H9 (cell line): ENCODE measurements at regions not wholly inside any gene's neighbourhood (a gene's known extent, or its start where the extent isn't known, plus 50 kb on each side); places are given as distances from the start of the nearest gene placed in this dataset.

ENCODE experiments used
- DNase-seq: peaks from one replicate; pipeline ENCODE4 v3.0.0-alpha.2; 2017
- H2AFZ ChIP-seq: one replicate; pipeline ENCODE4 v1.6.1; 2013; ENCODE audit warnings: mild to moderate bottlenecking, low read length, control low read depth, moderate library complexity
- H2AK5ac ChIP-seq: 2 replicates; pipeline ENCODE4 v1.6.1; 2013; ENCODE audit warnings: low read length, control low read depth, mixed read lengths; ENCODE audit not compliant: insufficient read length
- H2BK120ac ChIP-seq: one replicate; pipeline ENCODE4 v1.6.1; 2013; ENCODE audit warnings: low read depth, mild to moderate bottlenecking, low read length, control low read depth, inconsistent platforms; ENCODE audit not compliant: poor library complexity, severe bottlenecking
- H2BK12ac ChIP-seq: 2 replicates; pipeline ENCODE4 v1.6.1; 2013; ENCODE audit warnings: low read length, control low read depth, mixed read lengths, low read depth; ENCODE audit not compliant: insufficient read length
- H2BK15ac ChIP-seq: 2 replicates; pipeline ENCODE4 v1.6.1; 2013; ENCODE audit warnings: low read depth, low read length, control low read depth
- H2BK20ac ChIP-seq: one replicate; pipeline ENCODE4 v1.6.1; 2013; ENCODE audit warnings: low read depth, mild to moderate bottlenecking, low read length, control low read depth, inconsistent platforms; ENCODE audit not compliant: poor library complexity, severe bottlenecking
- H2BK5ac ChIP-seq: 2 replicates; pipeline ENCODE4 v1.6.1; 2013; ENCODE audit warnings: low read length, control low read depth, mixed read lengths; ENCODE audit not compliant: insufficient read length
- H3K14ac ChIP-seq: 2 replicates; pipeline ENCODE4 v1.6.1; 2013; ENCODE audit warnings: low read length, control low read depth; ENCODE audit not compliant: insufficient read depth
- H3K18ac ChIP-seq: 2 replicates; pipeline ENCODE4 v1.6.1; 2013; ENCODE audit warnings: low read depth, mild to moderate bottlenecking, mixed read lengths, low read length, control low read depth; ENCODE audit not compliant: insufficient read length
- H3K23ac ChIP-seq: 2 replicates; pipeline ENCODE4 v1.6.1; 2013; ENCODE audit warnings: low read length, control low read depth, mixed read lengths, low read depth; ENCODE audit not compliant: insufficient read length
- H3K23me2 ChIP-seq: 2 replicates; pipeline ENCODE4 v1.6.1; 2013; ENCODE audit warnings: low read depth, mild to moderate bottlenecking, mixed read lengths, low read length, control low read depth; ENCODE audit not compliant: insufficient read length, poor library complexity, severe bottlenecking
- H3K27ac ChIP-seq: 2 replicates; pipeline ENCODE4 v1.5.1; 2013; ENCODE audit warnings: low read length, control low read depth, mixed read lengths, low read depth; ENCODE audit not compliant: insufficient read length
- H3K27me3 ChIP-seq: 2 replicates; pipeline ENCODE4 v1.6.1; 2013; ENCODE audit warnings: low read length, control low read depth, inconsistent platforms; ENCODE audit not compliant: insufficient read depth
- H3K4ac ChIP-seq: 2 replicates; pipeline ENCODE4 v1.6.1; 2013; ENCODE audit warnings: low read depth, mild to moderate bottlenecking, control low read depth, inconsistent platforms, low read length, moderate library complexity
- H3K4me1 ChIP-seq: 2 replicates; pipeline ENCODE4 v1.6.1; 2013; ENCODE audit warnings: low read length, control low read depth, inconsistent platforms; ENCODE audit not compliant: insufficient read depth
- H3K4me2 ChIP-seq: 2 replicates; pipeline ENCODE4 v1.6.1; 2013; ENCODE audit warnings: low read length, control low read depth, mixed read lengths; ENCODE audit not compliant: insufficient read length, insufficient read depth
- H3K56ac ChIP-seq: 2 replicates; pipeline ENCODE4 v1.6.1; 2013; ENCODE audit warnings: low read depth, mild to moderate bottlenecking, mixed read lengths, low read length, control low read depth; ENCODE audit not compliant: insufficient read length
- H3K79me1 ChIP-seq: 2 replicates; pipeline ENCODE4 v1.6.1; 2013; ENCODE audit warnings: low read depth, mild to moderate bottlenecking, moderate library complexity, low read length, control low read depth, inconsistent platforms; ENCODE audit not compliant: insufficient read depth, poor library complexity, severe bottlenecking
- H3K79me2 ChIP-seq: 2 replicates; pipeline ENCODE4 v1.6.1; 2013; ENCODE audit warnings: low read length, control low read depth, inconsistent platforms; ENCODE audit not compliant: insufficient read depth
- H3K9ac ChIP-seq: 2 replicates; pipeline ENCODE4 v1.6.1; 2013; ENCODE audit warnings: low read length, control low read depth, mixed read lengths; ENCODE audit not compliant: insufficient read length; ENCODE audit errors: extremely low read depth
- H3K9me3 ChIP-seq: one replicate; pipeline ENCODE4 v1.6.1; 2013; ENCODE audit warnings: low read depth, low read length, inconsistent platforms; ENCODE audit not compliant: control insufficient read depth
- H3T11ph ChIP-seq: one replicate; pipeline ENCODE4 v1.6.1; 2013; ENCODE audit warnings: mild to moderate bottlenecking, low read length, control low read depth, inconsistent platforms
- H4K20me1 ChIP-seq: one replicate; pipeline ENCODE4 v1.6.1; 2013; ENCODE audit not compliant: control insufficient read depth, insufficient read length, insufficient read depth
- H4K5ac ChIP-seq: 2 replicates; pipeline ENCODE4 v1.6.1; 2013; ENCODE audit warnings: low read depth, mild to moderate bottlenecking, mixed read lengths, low read length, control low read depth; ENCODE audit not compliant: insufficient read length
- H4K8ac ChIP-seq: replicated peaks from 2 replicates; pipeline ENCODE4 v1.6.1; 2013; ENCODE audit warnings: low read length, control low read depth, mixed read lengths, low read depth; ENCODE audit not compliant: insufficient read length
- H4K91ac ChIP-seq: 2 replicates; pipeline ENCODE4 v1.6.1; 2013; ENCODE audit warnings: low read depth, mild to moderate bottlenecking, moderate library complexity, mixed read lengths, low read length, control low read depth; ENCODE audit not compliant: insufficient read length
- H3K27ac Mint-ChIP-seq, 3 experiments: 2 replicates in 2 of 3; 3 replicates in 1 of 3; pipeline ENCODE4 v1.8.0; 2020 to 2021; ENCODE audit warnings: mixed read lengths in 3 of 3, mild to moderate bottlenecking in 1 of 3, moderate library complexity in 1 of 3
- H3K27me3 Mint-ChIP-seq: 2 replicates; pipeline ENCODE4 v1.8.0; 2021; ENCODE audit warnings: low read depth, mild to moderate bottlenecking, moderate library complexity, mixed read lengths
- H3K36me3 Mint-ChIP-seq, 3 experiments: 2 replicates in 2 of 3; 3 replicates in 1 of 3; pipeline ENCODE4 v1.8.0; 2020 to 2021; ENCODE audit warnings: low read depth in 3 of 3, mixed read lengths in 3 of 3; ENCODE audit not compliant: insufficient read depth in 1 of 3
- H3K4me1 Mint-ChIP-seq, 2 experiments: 2 replicates each; pipeline ENCODE4 v1.8.0; 2020; ENCODE audit warnings: mixed read lengths in 2 of 2
- H3K4me3 Mint-ChIP-seq, 2 experiments: 2 replicates in 1 of 2; 3 replicates in 1 of 2; pipeline ENCODE4 v1.8.0; 2020 to 2021; ENCODE audit warnings: mild to moderate bottlenecking in 2 of 2, mixed read lengths in 2 of 2, moderate library complexity in 1 of 2
- H3K9me3 Mint-ChIP-seq, 2 experiments: 2 replicates in 1 of 2; 3 replicates in 1 of 2; pipeline ENCODE4 v1.8.0; 2020; ENCODE audit warnings: mild to moderate bottlenecking in 2 of 2, mixed read lengths in 2 of 2, moderate library complexity in 1 of 2
- CTCF ChIP-seq: fragments of 200-600 bp; sonication (generic); conservative IDR thresholded peaks from 3 replicates; pipeline ENCODE4 v1.8.0; 2021; ENCODE audit warnings: antibody characterized with exemption, mild to moderate bottlenecking
- WGBS: extraction: QIAGEN DNeasy Blood & Tissue Kit; methylation state at CpG from one replicate; pipeline ENCODE4 v1.1.7; 2013; ENCODE audit warnings: missing lambda C conversion rate, low lambda C conversion rate, mixed read lengths; ENCODE audit not compliant: insufficient read length; ENCODE audit errors: extremely low coverage; 5-methylcytosine and 5-hydroxymethylcytosine counted together

DNA sequence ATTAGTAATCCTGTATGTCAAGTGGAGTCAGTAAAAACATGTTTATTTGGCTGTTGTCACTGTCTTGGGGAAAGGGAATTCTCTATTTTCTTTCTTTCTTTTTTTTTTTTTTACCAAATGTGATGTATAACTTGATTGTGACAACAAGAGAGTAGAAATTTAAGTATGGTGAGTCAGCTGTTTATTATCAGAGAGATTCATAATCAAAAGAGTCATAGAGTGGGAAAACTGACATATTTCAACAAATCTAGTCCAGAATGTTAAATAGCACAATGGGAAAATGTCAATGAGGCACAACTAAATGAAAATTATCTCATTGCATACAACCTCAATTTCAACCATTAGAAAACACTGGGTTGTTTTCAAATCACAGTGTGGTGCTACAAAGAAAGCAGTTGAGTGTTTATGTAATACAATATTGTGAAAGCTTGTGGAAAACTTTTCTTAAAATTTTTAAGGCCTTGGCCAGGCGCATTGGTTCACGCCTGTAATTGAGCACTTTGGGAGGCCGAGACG lies 111.9 kb upstream of the DTNA start:
- Histone ChIP-seq H3K79me1 (no peaks in the 10 kb centered on the region), H3K9me3 (no peaks in the 10 kb centered on the region), H4K8ac (no peak overlapping the region), H3K4me1 (no peaks in the 10 kb centered on the region), H3K23me2 (no peaks in the 10 kb centered on the region), H3K9ac (no peak overlapping the region), H3K79me2 (no peaks in the 10 kb centered on the region), H4K20me1 (no peaks in the 10 kb centered on the region), H3K18ac (no peak overlapping the region), H3T11ph (no peak overlapping the region), H3K27ac (no peak overlapping the region), H2BK12ac (no peak overlapping the region), H2BK120ac (no peak overlapping the region), H3K23ac (no peak overlapping the region), H4K91ac (no peak overlapping the region), H2BK15ac (no peak overlapping the region), H3K56ac (no peak overlapping the region), H2BK20ac (no peak overlapping the region), H3K4me2 (no peak overlapping the region), H2BK5ac (no peak overlapping the region), H3K14ac (no peak overlapping the region), H3K4ac (no peak overlapping the region), H2AK5ac (no peak overlapping the region), H4K5ac (no peak overlapping the region), H2AFZ (no peak overlapping the region), H3K27me3 (no peaks in the 10 kb centered on the region)
- no peak for TF ChIP-seq CTCF
- no peak overlapping the region for H3K4me3 Mint-ChIP-seq
- peaks cover 19 to 23% of the 10 kb centered on the region in 2 experiments for H3K4me1 Mint-ChIP-seq
- no peak for DNase-seq
- peaks cover 0 to 6% (median 0%) of the 10 kb centered on the region in 3 experiments; a peak in 3 of 7 replicates for H3K36me3 Mint-ChIP-seq
- WGBS: no CpG with 5 or more reads among the region's 4 CpGs
- H3K27me3 Mint-ChIP-seq: no peaks in the 10 kb centered on the region; the same call in 1 of the 2 replicates
- H3K27ac Mint-ChIP-seq: no peak overlapping the region
- no peaks in the 10 kb centered on the region for H3K9me3 Mint-ChIP-seq
